ENCODE measurements at regions not wholly inside any gene's neighbourhood (a gene's known extent, or its start where the extent isn't known, plus 50 kb on each side); places are given as distances from the start of the nearest gene placed in this dataset.
"Not testable (repeated sequence)": the region's sequence is repeated elsewhere in the genome, so short reads cannot be mapped to it uniquely, and the experiment has no call there.

DNA sequence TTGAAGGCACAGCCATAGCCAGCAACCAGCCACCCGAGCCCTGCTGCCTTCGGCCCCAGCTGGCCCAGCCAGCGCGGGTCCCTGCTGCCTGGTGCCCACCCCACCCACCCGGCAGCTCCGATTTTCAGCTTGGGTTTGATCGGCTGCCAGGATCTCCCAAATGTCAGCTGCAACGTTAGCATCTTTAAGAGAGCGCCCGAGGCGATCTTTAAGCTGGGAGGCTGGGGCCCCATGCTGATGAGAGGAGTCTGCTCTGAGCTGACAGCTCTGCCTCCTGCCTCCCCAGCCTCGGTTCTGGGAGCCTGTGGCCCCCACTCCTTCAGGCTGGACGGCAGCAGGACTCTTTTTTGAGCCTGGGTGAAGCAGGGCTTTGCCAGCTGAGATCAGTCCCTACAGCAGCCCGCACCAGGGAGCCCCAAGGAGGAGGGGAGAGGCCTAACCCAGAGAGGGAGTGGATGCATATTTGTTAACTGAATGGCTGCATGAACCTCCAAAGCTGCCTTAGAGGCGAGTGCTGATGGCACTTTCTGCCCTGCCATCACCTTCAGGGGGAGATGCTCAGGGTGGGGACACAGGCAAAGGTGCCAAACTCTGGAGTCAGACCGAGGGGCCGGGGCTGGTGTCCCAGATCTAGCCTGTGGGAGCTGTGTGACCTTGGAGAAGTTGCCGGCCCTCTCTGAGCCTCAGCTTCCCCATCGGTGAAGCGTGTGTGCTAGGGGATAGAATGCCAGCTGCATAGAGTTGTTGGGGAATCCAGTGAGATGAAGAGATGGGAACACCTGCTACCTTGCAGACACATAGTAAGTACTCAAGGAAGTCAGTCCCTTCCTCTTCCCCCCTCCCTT is 165.5 kb downstream of the C9orf50 start:
- ATAC-seq, result no peak
- no peak for DNase-seq

- DNase-seq (no peak), ATAC-seq (no peak)
Measured at GRCh38 chr9:129454467-129455067, 166.3 kb downstream of the C9orf50 start.

DNA sequence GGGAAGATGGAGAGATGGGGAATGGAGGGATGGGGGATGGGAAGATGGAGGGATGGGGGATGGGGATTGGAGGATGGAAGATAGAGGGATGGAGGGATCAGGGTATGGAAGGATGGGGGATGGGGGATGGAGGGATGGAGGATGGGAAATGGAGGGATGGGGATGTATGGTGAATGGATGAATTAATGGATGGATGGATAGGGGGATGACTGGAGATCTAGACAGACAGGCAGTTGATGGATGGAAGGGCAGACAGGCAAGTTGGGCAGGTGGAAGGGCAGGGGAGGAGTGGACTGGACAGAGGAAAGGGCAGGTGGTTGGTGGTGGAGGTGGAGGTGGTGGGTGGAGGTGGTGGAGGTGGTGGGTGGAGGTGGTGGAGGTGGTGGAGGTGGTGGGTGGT is 167.2 kb downstream of the C9orf50 start:
- no peak for DNase-seq
- ATAC-seq, result no peak

DNA sequence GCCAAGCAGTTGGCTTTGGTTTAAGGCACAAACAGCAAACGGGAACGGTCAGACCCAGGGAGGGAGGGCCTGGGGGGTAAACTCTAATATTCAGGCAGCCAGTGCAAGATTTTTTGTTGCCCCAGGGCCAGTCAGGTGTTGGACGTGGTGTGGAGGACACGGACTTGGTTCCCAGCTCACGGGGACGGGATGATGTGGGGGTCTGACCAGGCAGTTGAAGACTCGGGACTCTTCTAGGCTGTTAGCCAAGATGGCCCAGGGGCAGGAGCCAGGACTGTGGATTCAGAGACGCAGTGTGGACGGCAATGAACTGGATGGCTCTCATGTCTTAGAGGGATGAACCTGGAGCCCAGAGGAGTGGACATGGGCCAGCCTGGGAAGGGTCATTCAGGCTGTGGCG is 169.2 kb downstream of the C9orf50 start:
- DNase-seq, result no peak
- ATAC-seq, result no peak

DNA sequence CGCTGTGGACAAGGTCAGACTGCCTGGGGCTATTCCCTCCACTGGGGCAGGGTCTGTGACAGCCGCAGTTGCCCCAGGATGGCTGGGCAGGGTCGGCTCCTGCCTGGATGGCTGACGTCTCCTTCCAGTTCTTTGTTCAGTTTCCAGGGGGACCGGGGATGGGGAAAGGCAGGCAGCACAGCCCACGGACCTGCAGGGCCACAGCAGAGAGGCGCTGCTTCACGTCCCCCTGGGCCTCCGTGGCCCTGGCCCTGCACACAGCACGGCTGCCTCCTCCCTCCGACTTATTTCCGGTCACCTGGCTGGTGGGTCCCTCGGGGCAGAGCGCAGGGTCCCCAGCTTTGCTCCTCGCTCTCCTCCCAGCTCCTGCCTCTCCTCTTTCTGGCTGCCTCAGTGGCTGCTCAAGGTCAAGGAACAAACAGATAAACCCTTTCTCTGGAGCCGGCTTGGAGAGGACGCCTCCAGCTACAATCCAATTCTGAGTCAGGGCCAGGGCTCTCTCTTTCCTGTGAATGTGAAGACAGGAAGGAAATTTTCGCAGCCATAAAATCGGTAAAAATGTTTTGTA is 169.7 kb downstream of the C9orf50 start:
- DNase-seq, result no peak

GRCh38 chr9:129449066-129449465 is 171.8 kb downstream of the C9orf50 start:
- DNase-seq (no peak), ATAC-seq (no peak)

More for the DNA sequence above, 169.7 kb downstream of the C9orf50 start:
- ATAC-seq, result no peak

- ATAC-seq (no peak), DNase-seq (no peak)
Measured at GRCh38 chr9:129446828-129447550, 173.9 kb downstream of the C9orf50 start.

- DNase-seq (no peak), ATAC-seq (no peak)
Measured at GRCh38 chr9:129445794-129446306, 175.1 kb downstream of the C9orf50 start.

- ATAC-seq, DNase-seq: not testable (repeated sequence)
Measured at GRCh38 chr9:129443515-129444164, 177.3 kb downstream of the C9orf50 start.

- ATAC-seq, result no peak
- DNase-seq, result no peak
Measured at GRCh38 chr9:129442803-129443511, 177.9 kb downstream of the C9orf50 start.

- ATAC-seq (no peak), DNase-seq (no peak)
Measured at GRCh38 chr9:129441852-129442251, 179.0 kb downstream of the C9orf50 start.

- ATAC-seq, result no peak
- no peak for DNase-seq
Measured at GRCh38 chr9:129440435-129441186, 180.3 kb downstream of the C9orf50 start.

GRCh38 chr9:129439242-129439641 is 181.7 kb downstream of the C9orf50 start:
- ATAC-seq (no peak), DNase-seq (no peak)

- ATAC-seq, result no peak
Measured at GRCh38 chr9:129437626-129438323, 183.1 kb downstream of the C9orf50 start.

DNA sequence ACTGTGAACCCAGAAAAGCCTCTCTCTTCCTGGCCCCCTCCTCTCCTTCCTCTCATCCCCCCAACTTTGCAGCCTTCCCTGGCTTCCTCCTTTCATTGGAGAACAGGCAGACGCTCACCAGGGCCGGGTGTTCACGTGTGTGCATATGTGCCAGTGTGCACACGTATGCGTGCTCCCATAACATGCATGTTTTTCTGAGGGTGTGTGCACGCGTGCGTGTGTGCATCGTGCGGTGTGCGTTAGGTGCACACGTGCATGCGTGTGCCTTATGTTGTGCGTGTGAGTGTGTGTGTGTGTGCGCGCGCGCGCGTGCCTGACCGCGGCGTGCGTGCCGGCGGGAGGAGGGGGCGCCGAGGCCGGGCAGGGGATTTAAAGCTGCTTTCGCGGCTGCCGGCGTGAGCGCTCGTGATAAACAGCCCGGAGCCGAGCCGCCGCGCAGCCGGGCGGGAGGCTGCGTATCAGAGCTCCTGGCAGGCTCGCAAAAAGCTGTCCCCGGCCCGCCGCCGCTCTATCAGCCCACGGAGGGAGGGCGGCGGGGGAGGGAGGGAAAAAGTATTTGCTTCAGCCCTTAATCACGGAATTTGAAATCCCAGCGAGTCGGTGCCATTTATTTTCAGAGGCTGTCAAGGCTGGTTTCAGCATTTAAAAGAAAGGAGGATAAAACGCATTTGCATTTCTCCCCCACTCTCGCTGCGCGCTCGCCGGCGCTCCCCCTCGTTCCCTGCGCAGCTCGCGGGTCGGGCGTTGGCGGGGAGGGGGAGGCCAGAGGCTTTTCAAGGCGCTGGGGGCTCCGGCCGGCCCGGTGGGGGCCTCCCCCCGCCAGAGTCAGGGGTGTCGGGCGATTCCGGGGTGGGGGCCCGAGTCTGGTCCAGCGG is 183.9 kb downstream of the C9orf50 start:
- no peak for ATAC-seq
- DNase-seq, result peak; percentile 32

More at GRCh38 chr9:129437626-129438323, 183.1 kb downstream of the C9orf50 start:
- DNase-seq, result no peak

DNA sequence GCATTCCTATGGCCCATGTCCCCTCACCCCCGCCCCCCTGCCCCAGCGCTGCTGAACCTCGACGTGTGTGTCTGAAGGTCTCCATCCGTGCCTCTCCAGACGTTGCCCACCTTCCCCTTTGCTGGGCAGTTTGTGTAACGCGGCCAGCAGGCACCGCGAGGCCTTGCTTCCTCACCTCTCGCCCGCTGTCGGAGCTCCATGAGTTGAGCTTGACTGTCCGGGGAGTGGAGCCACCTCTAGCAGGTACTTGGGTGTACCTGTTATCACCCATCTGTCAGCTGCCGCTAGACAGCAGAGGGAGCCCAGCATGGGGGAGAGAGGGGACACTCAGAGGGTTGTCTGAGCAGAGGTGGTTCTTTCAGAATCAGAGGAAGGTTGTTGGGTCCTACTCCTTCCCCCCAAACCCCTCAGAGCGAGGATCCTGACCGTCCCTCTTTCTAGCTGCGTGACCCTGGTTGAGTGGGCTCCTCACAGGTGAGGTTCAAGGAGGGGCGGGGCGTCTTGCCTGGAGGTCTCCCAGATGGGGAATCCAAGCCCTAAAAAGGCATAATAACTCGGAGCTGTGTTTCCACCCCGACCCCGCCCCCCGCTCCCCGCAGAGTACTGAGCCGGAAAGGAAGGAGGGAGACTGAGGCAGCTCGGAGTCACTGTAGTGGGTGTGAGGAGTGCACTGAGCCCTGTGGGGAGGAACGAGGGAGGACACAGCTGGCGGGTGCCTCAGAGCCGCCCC is 184.7 kb downstream of the C9orf50 start:
- ATAC-seq, result no peak

DNA sequence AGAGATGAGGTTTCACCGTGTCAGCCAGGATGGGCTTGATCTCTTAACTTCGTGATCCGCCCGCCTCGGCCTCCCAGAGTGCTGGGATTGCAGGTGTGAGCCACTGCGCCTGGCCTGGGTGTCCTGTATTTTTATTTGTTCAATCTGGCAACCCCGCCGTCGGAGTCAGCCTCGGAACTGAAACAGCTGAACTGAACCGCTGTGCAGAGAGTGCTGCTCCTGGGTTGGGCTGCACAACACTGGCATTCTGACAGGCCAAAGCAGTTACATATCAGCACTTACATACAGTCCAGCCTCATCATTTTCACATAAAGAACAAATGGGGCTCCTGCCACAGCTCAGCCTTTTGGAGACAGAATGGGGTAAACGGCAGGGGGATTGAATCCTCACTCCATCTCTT is 185.6 kb downstream of the C9orf50 start:
- DNase-seq (no peak), ATAC-seq (no peak)

More for the DNA sequence above, 184.7 kb downstream of the C9orf50 start:
- DNase-seq, result no peak

DNA sequence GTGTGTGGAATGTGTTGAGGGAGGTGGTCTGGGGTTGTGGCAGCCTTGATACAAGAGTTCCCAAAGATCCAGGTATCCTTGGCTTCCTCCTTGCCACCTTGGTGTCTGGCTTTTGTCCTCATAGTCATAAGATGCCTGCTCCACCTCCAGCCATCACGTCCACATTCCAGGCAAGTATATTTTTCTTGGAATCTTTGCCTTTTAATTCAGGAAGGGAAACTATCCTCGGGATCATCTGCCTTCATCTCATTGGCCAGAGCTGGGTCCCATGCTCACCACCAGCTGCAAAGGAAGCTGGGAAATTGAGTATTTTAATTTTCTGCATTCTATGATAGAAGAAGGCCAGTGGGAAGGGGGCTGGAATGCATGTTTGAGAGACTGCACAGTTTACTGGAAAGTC is 186.7 kb downstream of the C9orf50 start:
- ATAC-seq, result no peak
- DNase-seq, result no peak

Data from stimulated activated naive CD8-positive, alpha-beta T cell treated with anti-CD3 and anti-CD28 coated beads, Interleukin-15, Interleukin-2, amounts not matched to agents 100 U/mL and 50 U/mL, for 24 hours (primary cell).